GM12878 (cell line): ENCODE measurements at regions not wholly inside any gene's neighbourhood (a gene's known extent, or its start where the extent isn't known, plus 50 kb on each side); places are given as distances from the start of the nearest gene placed in this dataset.

ENCODE experiments used
- ATAC-seq: fragments of 200-7000 bp; cut with Tn5 transposase; 3 replicates; pipeline ENCODE4 v1.9.1; 2020; ENCODE audit warnings: mild to moderate bottlenecking, moderate library complexity
- BruUV-seq: library from RNA; stranded (reverse); fragments of 400-500 nt; replicated peaks from 2 replicates; lab custom pipeline; 2021; lab: Mats Ljungman, UMichigan
- CTCF ChIA-PET: fragments of 300-600 bp; sonication (Branson Sonifier 250); formaldehyde crosslinking; extraction: SDS; loops from one replicate; lab custom pipeline; 2021; ENCODE audit warnings: inconsistent platforms; lab: Yijun Ruan, JAX
- POLR2A ChIA-PET: fragments of 350-600 bp; formaldehyde crosslinking; extraction: SDS; loops from one replicate; lab custom pipeline; 2021; ENCODE audit warnings: inconsistent platforms; lab: Charles Lee
- RAD21 ChIA-PET: fragments of 300-600 bp; sonication (Branson Sonifier 250); formaldehyde crosslinking; loops from one replicate; lab custom pipeline; 2023; ENCODE audit warnings: antibody characterized with exemption; ENCODE audit not compliant: unreplicated experiment; lab: Charles Lee
- SMC1A ChIA-PET: fragments of 300-600 bp; sonication (Branson Sonifier 250); formaldehyde crosslinking; loops from one replicate; lab custom pipeline; 2023; ENCODE audit not compliant: unreplicated experiment, uncharacterized antibody; lab: Charles Lee
- DNase-seq: peaks from one replicate; pipeline ENCODE4 v3.0.0-alpha.2; 2011; ENCODE audit warnings: low read depth, low spot score
- FAIRE-seq: peaks from 3 replicates; lab custom pipeline; 2011; peaks lifted over from hg19 to GRCh38; lab: Jason Lieb, UNC
- H2AFZ ChIP-seq: 2 replicates; pipeline ENCODE4 v1.6.0; 2011; ENCODE audit warnings: low read depth, low read length, control low read depth; ENCODE audit not compliant: control insufficient read depth
- H3K27ac ChIP-seq: 2 replicates; pipeline ENCODE4 v1.5.1; 2011; ENCODE audit warnings: control low read depth; ENCODE audit not compliant: control insufficient read depth, insufficient read depth
- H3K27me3 ChIP-seq, 2 experiments: replicated peaks in 1 of 2; 2 replicates each; pipeline versions ENCODE4 v1.6.0 to v1.6.1; 2011; ENCODE audit warnings: low read length in 1 of 2; ENCODE audit not compliant: control insufficient read depth in 2 of 2, insufficient read depth in 2 of 2
- H3K36me3 ChIP-seq, 2 experiments: 2 replicates each; pipeline ENCODE4 v1.5.1; 2011; ENCODE audit warnings: low read length in 1 of 2; ENCODE audit not compliant: control insufficient read depth in 2 of 2, insufficient read depth in 2 of 2
- H3K4me1 ChIP-seq: 2 replicates; pipeline ENCODE4 v1.6.1; 2011; ENCODE audit warnings: mild to moderate bottlenecking, low read length, moderate library complexity, mixed read lengths; ENCODE audit not compliant: control insufficient read depth, insufficient read depth
- H3K4me2 ChIP-seq: 2 replicates; pipeline ENCODE4 v1.6.0; 2011; ENCODE audit warnings: control low read depth; ENCODE audit not compliant: control insufficient read depth, insufficient read depth
- H3K4me3 ChIP-seq: fragments of 200-600 bp; sonication (generic); 2 replicates; pipeline ENCODE4 v1.5.1; 2016
- H3K79me2 ChIP-seq: 2 replicates; pipeline ENCODE4 v1.6.0; 2011; ENCODE audit warnings: low read length; ENCODE audit not compliant: control insufficient read depth, insufficient read depth
- H3K9ac ChIP-seq: 2 replicates; pipeline ENCODE4 v1.8.0; 2011; ENCODE audit warnings: low read length, control low read depth, mixed read lengths; ENCODE audit not compliant: control insufficient read depth, insufficient read depth
- H3K9me3 ChIP-seq: replicated peaks from 3 replicates; pipeline ENCODE4 v1.5.1; 2011; ENCODE audit warnings: mild to moderate bottlenecking, low read length; ENCODE audit not compliant: control insufficient read depth, insufficient read depth
- H4K20me1 ChIP-seq: 2 replicates; pipeline ENCODE4 v1.6.0; 2011; ENCODE audit not compliant: control insufficient read depth, insufficient read depth
- CBX5 ChIP-seq: sonication (generic); IDR thresholded peaks from 2 replicates; pipeline ENCODE4 v1.6.1; 2016; ENCODE audit warnings: low read depth, moderate library complexity, mild to moderate bottlenecking, inconsistent platforms
- EZH2 ChIP-seq: IDR thresholded peaks from 2 replicates; pipeline ENCODE4 v1.6.1; 2012; ENCODE audit warnings: low read depth, mild to moderate bottlenecking, control low read depth, inconsistent platforms, low read length, borderline replicate concordance; ENCODE audit not compliant: control insufficient read depth
- NBN ChIP-seq: fragments of 450-650 bp; IDR thresholded peaks from 2 replicates; pipeline ENCODE4 v1.6.1; 2016
- NR2C1 ChIP-seq: fragments of 450-650 bp; IDR thresholded peaks from 2 replicates; pipeline ENCODE4 v1.6.1; 2017; ENCODE audit warnings: antibody characterized with exemption, mild to moderate bottlenecking, moderate library complexity
- RAD21 ChIP-seq: IDR thresholded peaks from 2 replicates; pipeline ENCODE4 v1.6.1; 2011; ENCODE audit warnings: mild to moderate bottlenecking, low read depth, low read length, moderate library complexity; ENCODE audit not compliant: insufficient read depth
- RB1 ChIP-seq: fragments of 450-650 bp; formaldehyde crosslinking; IDR thresholded peaks from 2 replicates; pipeline ENCODE4 v1.6.1; 2017; ENCODE audit warnings: mild to moderate bottlenecking, borderline replicate concordance
- STAT1 ChIP-seq: fragments of 450-650 bp; conservative IDR thresholded peaks from 2 replicates; pipeline ENCODE4 v1.6.1; 2014; ENCODE audit warnings: antibody characterized with exemption, mild to moderate bottlenecking
- TAF1 ChIP-seq: IDR thresholded peaks from 2 replicates; pipeline ENCODE4 v1.6.1; 2011; ENCODE audit warnings: mild to moderate bottlenecking, low read depth, low read length, borderline replicate concordance
- in situ Hi-C: fragments of 300-500 bp; cut with MboI; formaldehyde crosslinking; loops from 9 replicates; pipeline ENCODE4 v1.14.3; 2018; ENCODE audit warnings: mixed read lengths
- intact Hi-C: fragments of 100-400 bp; cut with micrococcal nuclease; formaldehyde crosslinking; loops from one replicate; pipeline ENCODE4 v1.14.2; 2022; ENCODE audit not compliant: unreplicated experiment
- TF ChIP-seq, protein P1 (sequence below): fragments of 450-650 bp; formaldehyde crosslinking; IDR thresholded peaks from 2 replicates; pipeline ENCODE4 v1.5.0; 2022; ENCODE audit warnings: mild to moderate bottlenecking, missing genetic modification characterization
- TF ChIP-seq, protein P2 (sequence below): fragments of 450-650 bp; IDR thresholded peaks from 2 replicates; pipeline ENCODE4 v1.6.1; 2017; ENCODE audit warnings: antibody characterized with exemption, mild to moderate bottlenecking, moderate library complexity
- TF ChIP-seq, protein P3 (sequence below): fragments of 450-650 bp; IDR thresholded peaks from 2 replicates; pipeline ENCODE4 v1.6.1; 2018; ENCODE audit warnings: mild to moderate bottlenecking, low read depth, moderate library complexity; ENCODE audit not compliant: partially characterized antibody
- TF ChIP-seq, protein P4 (sequence below): IDR thresholded peaks from 2 replicates; pipeline ENCODE4 v1.6.1; 2012; ENCODE audit warnings: mild to moderate bottlenecking, low read depth, low read length

GRCh38 chr2:128914320-128914719, 595.7 kb upstream of the HS6ST1 start:
- ChIA-PET POLR2A (no interaction called here), CTCF (no interaction called here), SMC1A (interaction anchor here (0.7 kb wide), 1 partner anchor 284 kb away, joined by 3 read pairs; no protein-coding TSS in a partner anchor), RAD21 (no interaction called here)
- Histone ChIP-seq H3K9me3 (no peaks in the 10 kb centered on the region; the same call in 2 of the 3 replicates), H3K4me3 (no peak overlapping the region), H3K36me3 (no peaks in the 10 kb centered on the region), H3K27ac (no peak overlapping the region), H3K9ac (no peak overlapping the region), H3K4me1 (no peaks in the 10 kb centered on the region), H3K4me2 (no peak overlapping the region), H2AFZ (no peak overlapping the region), H3K27me3 (no peaks in the 10 kb centered on the region), H4K20me1 (no peaks in the 10 kb centered on the region), H3K79me2 (no peaks in the 10 kb centered on the region)
- no TSS peak for BruUV-seq
- ATAC-seq (no peak), FAIRE-seq (no peak), DNase-seq (no peak)
- in situ Hi-C loops (no loop called here), intact Hi-C loops (no loop called here)
- TF ChIP-seq, protein P1, sequence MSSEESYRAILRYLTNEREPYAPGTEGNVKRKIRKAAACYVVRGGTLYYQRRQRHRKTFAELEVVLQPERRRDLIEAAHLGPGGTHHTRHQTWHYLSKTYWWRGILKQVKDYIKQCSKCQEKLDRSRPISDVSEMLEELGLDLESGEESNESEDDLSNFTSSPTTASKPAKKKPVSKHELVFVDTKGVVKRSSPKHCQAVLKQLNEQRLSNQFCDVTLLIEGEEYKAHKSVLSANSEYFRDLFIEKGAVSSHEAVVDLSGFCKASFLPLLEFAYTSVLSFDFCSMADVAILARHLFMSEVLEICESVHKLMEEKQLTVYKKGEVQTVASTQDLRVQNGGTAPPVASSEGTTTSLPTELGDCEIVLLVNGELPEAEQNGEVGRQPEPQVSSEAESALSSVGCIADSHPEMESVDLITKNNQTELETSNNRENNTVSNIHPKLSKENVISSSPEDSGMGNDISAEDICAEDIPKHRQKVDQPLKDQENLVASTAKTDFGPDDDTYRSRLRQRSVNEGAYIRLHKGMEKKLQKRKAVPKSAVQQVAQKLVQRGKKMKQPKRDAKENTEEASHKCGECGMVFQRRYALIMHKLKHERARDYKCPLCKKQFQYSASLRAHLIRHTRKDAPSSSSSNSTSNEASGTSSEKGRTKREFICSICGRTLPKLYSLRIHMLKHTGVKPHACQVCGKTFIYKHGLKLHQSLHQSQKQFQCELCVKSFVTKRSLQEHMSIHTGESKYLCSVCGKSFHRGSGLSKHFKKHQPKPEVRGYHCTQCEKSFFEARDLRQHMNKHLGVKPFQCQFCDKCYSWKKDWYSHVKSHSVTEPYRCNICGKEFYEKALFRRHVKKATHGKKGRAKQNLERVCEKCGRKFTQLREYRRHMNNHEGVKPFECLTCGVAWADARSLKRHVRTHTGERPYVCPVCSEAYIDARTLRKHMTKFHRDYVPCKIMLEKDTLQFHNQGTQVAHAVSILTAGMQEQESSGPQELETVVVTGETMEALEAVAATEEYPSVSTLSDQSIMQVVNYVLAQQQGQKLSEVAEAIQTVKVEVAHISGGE (CRISPR knock-in tag): no peak
- no peak for TF ChIP-seq RAD21
- TF ChIP-seq EZH2: no peak
- TF ChIP-seq TAF1: no peak
- TF ChIP-seq RB1: no peak
- TF ChIP-seq, protein P2, sequence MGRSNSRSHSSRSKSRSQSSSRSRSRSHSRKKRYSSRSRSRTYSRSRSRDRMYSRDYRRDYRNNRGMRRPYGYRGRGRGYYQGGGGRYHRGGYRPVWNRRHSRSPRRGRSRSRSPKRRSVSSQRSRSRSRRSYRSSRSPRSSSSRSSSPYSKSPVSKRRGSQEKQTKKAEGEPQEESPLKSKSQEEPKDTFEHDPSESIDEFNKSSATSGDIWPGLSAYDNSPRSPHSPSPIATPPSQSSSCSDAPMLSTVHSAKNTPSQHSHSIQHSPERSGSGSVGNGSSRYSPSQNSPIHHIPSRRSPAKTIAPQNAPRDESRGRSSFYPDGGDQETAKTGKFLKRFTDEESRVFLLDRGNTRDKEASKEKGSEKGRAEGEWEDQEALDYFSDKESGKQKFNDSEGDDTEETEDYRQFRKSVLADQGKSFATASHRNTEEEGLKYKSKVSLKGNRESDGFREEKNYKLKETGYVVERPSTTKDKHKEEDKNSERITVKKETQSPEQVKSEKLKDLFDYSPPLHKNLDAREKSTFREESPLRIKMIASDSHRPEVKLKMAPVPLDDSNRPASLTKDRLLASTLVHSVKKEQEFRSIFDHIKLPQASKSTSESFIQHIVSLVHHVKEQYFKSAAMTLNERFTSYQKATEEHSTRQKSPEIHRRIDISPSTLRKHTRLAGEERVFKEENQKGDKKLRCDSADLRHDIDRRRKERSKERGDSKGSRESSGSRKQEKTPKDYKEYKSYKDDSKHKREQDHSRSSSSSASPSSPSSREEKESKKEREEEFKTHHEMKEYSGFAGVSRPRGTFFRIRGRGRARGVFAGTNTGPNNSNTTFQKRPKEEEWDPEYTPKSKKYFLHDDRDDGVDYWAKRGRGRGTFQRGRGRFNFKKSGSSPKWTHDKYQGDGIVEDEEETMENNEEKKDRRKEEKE: no peak
- no peak for TF ChIP-seq STAT1
- TF ChIP-seq, protein P3, sequence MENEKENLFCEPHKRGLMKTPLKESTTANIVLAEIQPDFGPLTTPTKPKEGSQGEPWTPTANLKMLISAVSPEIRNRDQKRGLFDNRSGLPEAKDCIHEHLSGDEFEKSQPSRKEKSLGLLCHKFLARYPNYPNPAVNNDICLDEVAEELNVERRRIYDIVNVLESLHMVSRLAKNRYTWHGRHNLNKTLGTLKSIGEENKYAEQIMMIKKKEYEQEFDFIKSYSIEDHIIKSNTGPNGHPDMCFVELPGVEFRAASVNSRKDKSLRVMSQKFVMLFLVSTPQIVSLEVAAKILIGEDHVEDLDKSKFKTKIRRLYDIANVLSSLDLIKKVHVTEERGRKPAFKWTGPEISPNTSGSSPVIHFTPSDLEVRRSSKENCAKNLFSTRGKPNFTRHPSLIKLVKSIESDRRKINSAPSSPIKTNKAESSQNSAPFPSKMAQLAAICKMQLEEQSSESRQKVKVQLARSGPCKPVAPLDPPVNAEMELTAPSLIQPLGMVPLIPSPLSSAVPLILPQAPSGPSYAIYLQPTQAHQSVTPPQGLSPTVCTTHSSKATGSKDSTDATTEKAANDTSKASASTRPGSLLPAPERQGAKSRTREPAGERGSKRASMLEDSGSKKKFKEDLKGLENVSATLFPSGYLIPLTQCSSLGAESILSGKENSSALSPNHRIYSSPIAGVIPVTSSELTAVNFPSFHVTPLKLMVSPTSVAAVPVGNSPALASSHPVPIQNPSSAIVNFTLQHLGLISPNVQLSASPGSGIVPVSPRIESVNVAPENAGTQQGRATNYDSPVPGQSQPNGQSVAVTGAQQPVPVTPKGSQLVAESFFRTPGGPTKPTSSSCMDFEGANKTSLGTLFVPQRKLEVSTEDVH: no peak
- TF ChIP-seq NR2C1: no peak
- TF ChIP-seq, protein P4, sequence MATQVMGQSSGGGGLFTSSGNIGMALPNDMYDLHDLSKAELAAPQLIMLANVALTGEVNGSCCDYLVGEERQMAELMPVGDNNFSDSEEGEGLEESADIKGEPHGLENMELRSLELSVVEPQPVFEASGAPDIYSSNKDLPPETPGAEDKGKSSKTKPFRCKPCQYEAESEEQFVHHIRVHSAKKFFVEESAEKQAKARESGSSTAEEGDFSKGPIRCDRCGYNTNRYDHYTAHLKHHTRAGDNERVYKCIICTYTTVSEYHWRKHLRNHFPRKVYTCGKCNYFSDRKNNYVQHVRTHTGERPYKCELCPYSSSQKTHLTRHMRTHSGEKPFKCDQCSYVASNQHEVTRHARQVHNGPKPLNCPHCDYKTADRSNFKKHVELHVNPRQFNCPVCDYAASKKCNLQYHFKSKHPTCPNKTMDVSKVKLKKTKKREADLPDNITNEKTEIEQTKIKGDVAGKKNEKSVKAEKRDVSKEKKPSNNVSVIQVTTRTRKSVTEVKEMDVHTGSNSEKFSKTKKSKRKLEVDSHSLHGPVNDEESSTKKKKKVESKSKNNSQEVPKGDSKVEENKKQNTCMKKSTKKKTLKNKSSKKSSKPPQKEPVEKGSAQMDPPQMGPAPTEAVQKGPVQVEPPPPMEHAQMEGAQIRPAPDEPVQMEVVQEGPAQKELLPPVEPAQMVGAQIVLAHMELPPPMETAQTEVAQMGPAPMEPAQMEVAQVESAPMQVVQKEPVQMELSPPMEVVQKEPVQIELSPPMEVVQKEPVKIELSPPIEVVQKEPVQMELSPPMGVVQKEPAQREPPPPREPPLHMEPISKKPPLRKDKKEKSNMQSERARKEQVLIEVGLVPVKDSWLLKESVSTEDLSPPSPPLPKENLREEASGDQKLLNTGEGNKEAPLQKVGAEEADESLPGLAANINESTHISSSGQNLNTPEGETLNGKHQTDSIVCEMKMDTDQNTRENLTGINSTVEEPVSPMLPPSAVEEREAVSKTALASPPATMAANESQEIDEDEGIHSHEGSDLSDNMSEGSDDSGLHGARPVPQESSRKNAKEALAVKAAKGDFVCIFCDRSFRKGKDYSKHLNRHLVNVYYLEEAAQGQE: no peak
- TF ChIP-seq NBN: no peak
- TF ChIP-seq CBX5: no peak
